Activated CD8-positive, alpha-beta T cell treated with anti-CD3 and anti-CD28 coated beads, Interleukin-2, amount 10 ng/mL, durations not matched to agents 7 days and 5 days (primary cell): ENCODE measurements at regions not wholly inside any gene's neighbourhood (a gene's known extent, or its start where the extent isn't known, plus 50 kb on each side); places are given as distances from the start of the nearest gene placed in this dataset.

ENCODE experiments used
- ATAC-seq: fragments of 150-1000 bp; cut with Tn5 transposase; one replicate; pipeline ENCODE4 v1.10.0; 2021; ENCODE audit warnings: moderate library complexity
- CTCF ChIA-PET: fragments of 350-600 bp; sonication (Branson Sonifier 250); formaldehyde crosslinking; loops from one replicate; lab custom pipeline; 2021; ENCODE audit warnings: antibody characterized with exemption; lab: Charles Lee
- POLR2A ChIA-PET: fragments of 350-600 bp; sonication (Branson Sonifier 250); formaldehyde crosslinking; loops from one replicate; lab custom pipeline; 2021; ENCODE audit warnings: antibody characterized with exemption; lab: Charles Lee
- DNase-seq: peaks from one replicate; pipeline ENCODE4 v3.0.0-alpha.2; 2020
- H3K27ac Mint-ChIP-seq: one replicate; pipeline ENCODE4 v1.8.0; 2021; ENCODE audit warnings: mild to moderate bottlenecking, mixed read lengths
- H3K27me3 Mint-ChIP-seq: one replicate; pipeline ENCODE4 v1.8.0; 2021; ENCODE audit warnings: low read depth, mixed read lengths
- H3K36me3 Mint-ChIP-seq: one replicate; pipeline ENCODE4 v1.8.0; 2021; ENCODE audit warnings: low read depth, mixed read lengths
- H3K4me1 Mint-ChIP-seq: one replicate; pipeline ENCODE4 v1.8.0; 2021; ENCODE audit warnings: low read depth, mixed read lengths
- H3K4me3 Mint-ChIP-seq: one replicate; pipeline ENCODE4 v1.8.0; 2021; ENCODE audit warnings: mild to moderate bottlenecking, mixed read lengths
- H3K9me3 Mint-ChIP-seq: one replicate; pipeline ENCODE4 v1.8.0; 2022; ENCODE audit warnings: mixed read lengths; ENCODE audit not compliant: insufficient read depth

- no peak for DNase-seq
These were observed 53.4 kb upstream of the PAM start for GRCh38 chr5:102701748-102702147.

More at GRCh38 chr5:102701748-102702147, 53.4 kb upstream of the PAM start:
- POLR2A ChIA-PET = no interaction called here
- no peaks in the 10 kb centered on the region for H3K27me3 Mint-ChIP-seq
- H3K27ac Mint-ChIP-seq = no peak overlapping the region
- CTCF ChIA-PET = interaction anchor here (1.1 to 2.5 kb wide), 2 partner anchors 11 to 20 kb away, joined by 3 to 10 read pairs; no protein-coding TSS in a partner anchor
- no peak overlapping the region for H3K4me3 Mint-ChIP-seq
- H3K4me1 Mint-ChIP-seq = no peaks in the 10 kb centered on the region
- no peaks in the 10 kb centered on the region for H3K9me3 Mint-ChIP-seq
- no peaks in the 10 kb centered on the region for H3K36me3 Mint-ChIP-seq
- ATAC-seq = no peak
